Renal cortex interstitium (tissue), 11 donors: ENCODE measurements at regions not wholly inside any gene's neighbourhood (a gene's known extent, or its start where the extent isn't known, plus 50 kb on each side); places are given as distances from the start of the nearest gene placed in this dataset.
"Not testable (repeated sequence)": the region's sequence is repeated elsewhere in the genome, so short reads cannot be mapped to it uniquely, and the experiment has no call there.

ENCODE experiments used
- DNase-seq, 11 donors: peaks; one replicate each; pipeline ENCODE4 v3.0.0-alpha.2; 2013; ENCODE audit warnings: low read depth in 9 of 11, low spot score in 4 of 11; ENCODE audit errors: extremely low read depth in 1 of 11

DNA sequence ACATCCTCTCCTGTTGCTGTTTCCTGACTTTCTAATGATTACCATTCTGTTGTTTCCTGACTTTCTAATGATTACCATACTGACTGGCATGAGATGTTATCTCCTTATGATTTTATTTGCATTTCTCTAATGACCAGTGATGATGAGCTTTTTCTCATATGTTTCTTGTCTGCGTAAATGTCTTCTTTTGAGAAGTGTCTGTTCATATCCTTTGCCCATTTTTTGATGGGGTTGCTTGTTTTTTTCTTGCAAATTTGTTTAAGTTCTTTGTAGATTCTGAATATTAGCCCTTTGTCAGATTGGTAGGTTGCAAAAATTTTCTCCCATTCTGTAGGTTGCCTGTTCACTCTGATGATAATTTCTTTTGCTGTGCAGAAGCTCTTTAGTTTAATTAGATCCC lies 1216.5 kb downstream of the BRINP3 start:
- DNase-seq, result not testable (repeated sequence)

DNA sequence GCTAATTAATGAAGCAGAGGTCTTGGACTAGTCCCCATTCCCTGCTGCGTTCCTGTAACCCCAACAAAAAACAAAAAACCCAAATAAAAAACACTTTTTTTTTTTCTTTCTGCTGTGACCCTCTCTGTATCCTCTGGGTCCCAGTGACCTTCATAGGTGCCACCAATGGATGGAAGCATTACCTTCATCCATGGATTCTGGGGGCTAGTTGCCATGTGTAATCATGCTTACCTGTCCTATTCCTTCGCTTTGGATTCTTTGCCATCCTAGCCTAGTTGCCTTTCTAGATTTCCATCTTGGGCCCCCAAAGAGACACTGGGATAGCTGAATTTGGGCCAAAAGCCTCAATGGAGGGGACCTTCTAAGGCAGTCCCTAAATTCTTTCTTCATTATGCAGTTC lies 1208.7 kb downstream of the BRINP3 start:
- no peak for DNase-seq

DNA sequence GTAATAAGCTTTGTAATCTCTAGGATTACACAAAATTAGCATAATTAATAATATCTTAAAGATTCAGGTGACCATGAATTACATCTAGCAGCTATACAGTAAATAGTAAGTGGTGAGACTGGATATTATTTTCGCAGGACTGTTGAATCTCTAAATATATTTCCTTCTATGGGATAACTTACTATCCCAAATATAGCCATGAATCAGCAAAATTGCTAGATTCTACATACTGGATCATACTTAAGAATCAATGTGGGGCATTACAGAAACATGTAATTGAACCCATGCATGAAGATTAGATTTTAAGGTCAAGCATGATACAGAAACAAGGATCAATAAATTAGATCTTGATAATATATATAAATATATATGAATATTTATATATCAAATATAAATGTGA lies 1203.4 kb downstream of the BRINP3 start:
- DNase-seq, result no peak

DNA sequence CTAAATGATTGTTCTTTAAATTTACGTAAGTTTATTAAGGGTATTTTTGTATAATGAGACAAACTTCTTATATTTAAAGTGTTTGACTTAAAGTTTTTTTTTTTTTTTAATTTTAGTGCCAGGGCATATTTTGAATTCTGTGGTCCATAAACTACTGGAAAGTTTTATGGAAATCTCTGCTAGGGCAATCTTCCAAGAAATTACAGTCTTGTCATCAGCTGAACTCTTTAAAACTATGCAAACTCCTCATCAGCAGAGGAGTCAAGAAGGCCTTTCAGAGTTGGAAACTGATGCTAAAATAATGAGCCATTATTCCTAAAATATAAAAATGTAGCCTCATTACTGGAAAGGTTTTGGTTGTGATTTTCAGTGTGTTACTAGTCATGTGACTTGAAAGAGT lies 1201.9 kb downstream of the BRINP3 start:
- no peak for DNase-seq

DNA sequence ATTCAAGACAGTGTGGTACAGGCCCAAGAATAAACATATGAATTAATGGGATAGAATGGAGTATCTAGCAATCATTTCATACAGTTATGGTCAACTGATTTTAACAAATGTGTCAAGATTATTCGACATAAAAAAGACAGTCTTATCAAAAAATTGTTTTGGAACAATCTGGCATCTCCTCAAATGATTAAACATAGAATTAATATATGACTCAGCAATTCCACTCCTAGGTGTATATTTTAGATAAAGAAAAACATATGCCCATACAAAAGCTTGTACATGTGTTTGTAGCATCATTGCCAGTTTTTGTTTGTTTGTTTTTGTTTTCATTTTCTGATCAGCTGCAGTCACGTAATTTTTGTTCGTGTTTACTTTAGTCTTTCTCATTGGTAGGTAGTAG lies 1188.3 kb downstream of the BRINP3 start:
- DNase-seq, result no peak

DNA sequence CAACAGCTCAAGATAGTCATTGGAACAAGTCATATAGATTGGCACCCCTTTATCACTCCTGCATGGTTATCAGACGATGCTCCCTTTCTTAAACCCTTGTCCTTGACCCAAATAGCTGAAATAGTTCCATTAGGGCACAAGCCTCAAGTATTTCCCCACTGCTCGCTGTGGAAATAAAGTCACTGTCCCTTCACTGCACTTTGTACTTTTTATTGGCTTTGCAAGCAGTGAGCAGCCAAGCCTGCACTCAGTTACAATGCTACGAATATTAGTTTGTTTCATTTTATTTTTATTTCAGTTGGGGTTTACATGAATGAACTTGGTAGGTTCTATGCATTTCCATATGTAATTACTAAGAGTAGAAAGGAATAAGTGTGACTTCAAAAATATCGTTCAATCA lies 1176.4 kb downstream of the BRINP3 start:
- DNase-seq, result no peak

DNA sequence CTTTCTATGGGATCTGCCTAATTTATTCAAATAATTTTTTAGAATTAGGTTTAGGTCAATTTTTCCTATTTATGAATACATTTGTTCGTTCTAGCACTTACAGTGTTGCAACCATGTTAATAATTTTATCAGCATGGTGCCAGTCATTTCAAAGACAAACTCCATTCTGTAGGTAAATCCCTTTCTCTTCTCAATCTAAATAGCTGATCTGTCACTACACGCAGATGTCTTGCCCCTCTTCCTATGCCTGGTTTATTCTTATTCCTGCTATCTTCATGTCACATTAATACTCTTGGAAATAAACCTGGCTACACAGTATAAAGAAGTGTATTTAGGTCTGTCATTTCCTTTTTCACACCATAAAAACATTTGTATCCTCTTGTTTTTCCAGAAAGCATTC lies 1172.4 kb downstream of the BRINP3 start:
- no peak for DNase-seq

DNA sequence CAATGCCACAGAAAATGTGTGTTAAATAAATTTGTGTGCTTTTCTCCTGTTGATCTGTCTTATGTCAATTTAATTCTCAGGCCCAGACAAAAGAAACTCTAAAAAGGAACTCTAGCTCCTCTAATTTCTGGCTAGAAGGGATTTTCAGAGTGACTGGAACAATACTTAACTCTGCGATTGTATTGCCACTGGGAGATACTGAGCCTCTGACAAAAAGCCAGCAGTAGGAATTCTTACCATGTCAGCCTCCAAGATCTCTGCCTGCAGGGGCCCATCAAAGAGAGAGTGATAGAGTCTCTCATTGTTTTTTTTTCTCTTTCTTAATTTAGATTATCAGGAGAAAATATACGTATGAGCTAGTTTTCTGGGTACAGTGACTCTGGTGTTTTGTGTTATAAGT lies 1165.7 kb downstream of the BRINP3 start:
- no peak for DNase-seq

DNA sequence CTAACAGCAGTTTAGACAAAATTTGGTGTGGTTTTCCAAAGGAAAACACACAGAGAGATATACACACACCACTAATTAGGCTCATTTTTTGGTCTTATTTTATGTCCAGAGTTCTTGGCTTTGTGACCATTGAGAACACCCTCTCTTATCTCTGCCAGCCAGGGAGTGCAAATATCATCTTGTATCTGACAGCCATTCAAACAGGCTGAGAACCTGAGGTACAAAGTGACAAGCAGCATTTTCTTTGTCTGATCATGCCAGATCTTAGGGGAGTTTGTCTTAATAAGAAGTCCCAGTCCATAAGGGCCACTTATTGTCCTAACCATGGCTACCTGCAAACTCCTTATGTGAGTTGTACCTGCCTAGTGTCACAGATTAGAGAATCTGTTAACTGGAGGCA lies 1165.2 kb downstream of the BRINP3 start:
- no peak for DNase-seq

DNA sequence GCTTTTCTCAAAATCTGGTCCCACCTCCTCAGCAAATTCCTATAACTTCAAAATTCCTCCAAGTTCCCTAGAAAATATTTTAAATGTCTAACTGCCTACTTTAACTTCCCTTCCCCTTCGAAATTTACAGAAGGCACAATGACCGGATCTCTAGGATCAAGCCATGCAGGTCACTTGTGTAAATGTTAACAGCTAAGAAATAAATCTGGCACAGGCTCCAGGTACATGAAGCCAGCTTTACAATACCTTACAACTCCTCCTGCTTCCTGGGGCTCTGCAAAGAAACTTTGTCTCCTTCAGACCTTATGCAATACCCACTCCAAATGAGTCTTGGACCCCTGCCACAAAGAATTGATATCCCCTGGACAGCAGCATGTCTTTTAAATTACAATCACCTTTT lies 1164.2 kb downstream of the BRINP3 start:
- peak in 1 of 11 donors; percentile 1 for DNase-seq

DNA sequence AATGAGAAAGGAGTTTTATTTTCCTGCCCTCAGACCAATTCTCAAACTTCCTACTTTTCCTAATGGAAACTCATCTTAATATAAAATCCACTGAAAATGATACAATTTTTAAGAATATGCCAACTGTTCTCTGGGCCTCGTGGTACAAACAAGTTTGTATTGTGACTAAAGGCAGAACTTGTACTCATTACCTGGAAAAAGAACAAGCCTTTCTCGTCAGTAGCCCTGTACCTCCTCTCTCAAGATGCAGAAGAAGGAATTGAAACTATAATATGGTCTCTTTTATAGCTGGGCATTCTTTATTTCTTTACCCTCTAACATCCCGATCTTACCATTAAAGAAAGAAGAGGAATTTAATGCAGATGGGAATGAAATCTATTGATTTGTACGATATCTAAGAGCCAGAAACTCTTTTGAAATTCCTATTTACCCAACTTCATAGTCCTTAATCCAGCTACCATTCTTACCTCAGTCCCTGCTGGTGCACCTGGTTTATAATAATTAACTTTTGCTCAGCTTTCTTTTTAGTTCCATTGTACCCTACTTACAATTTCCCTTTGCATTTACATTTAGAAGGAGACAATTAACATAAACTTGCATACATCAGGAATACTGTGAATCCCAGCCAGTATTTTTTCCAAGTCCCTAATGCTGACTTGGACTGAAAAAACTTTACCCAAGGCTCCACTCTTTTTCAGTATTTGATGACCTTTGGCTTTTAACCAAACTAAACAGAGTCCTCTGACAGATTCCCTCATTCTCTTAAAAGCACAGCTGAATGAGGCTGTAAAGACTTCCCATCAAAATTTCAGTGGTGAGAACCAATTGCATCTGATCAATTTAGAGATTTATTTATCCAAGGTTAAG lies 1162.4 kb downstream of the BRINP3 start:
- DNase-seq, result no peak

DNA sequence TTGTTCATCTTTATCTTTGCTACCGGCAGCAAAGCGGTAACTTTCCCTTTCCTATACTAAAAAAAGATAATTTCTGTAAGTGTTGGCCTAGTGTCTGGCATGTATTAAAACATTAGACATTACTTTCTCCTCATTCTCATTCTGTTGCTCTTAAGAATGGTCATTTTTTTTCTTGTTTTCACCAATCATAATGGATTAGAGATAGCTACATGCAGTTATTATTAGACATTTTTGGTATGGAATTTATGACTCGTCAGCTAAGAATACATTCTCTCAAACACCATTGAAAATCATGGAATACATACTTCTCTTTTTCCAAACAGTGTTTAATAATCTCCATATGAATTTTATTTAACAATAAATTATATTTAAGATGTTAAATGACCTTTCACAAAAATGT lies 1154.6 kb downstream of the BRINP3 start:
- no peak for DNase-seq

DNA sequence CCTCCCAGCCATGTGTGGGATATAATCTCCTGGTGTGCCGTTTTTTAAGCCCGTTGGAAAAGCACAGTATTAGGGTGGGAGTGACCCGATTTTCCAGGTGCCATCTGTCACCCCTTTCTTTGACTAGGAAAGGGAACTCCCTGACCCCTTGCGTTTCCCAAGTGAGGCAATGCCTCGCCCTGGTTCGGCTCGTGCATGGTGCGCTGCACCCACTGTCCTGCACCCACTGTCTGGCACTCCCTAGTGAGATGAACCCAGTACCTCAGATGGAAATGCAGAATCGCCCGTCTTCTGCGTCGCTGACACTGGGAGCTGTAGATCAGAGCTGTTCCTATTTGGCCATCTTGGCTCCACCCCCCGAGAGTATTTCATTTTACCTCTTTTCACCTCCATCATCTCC lies 1146.6 kb downstream of the BRINP3 start:
- not testable (repeated sequence) for DNase-seq

DNA sequence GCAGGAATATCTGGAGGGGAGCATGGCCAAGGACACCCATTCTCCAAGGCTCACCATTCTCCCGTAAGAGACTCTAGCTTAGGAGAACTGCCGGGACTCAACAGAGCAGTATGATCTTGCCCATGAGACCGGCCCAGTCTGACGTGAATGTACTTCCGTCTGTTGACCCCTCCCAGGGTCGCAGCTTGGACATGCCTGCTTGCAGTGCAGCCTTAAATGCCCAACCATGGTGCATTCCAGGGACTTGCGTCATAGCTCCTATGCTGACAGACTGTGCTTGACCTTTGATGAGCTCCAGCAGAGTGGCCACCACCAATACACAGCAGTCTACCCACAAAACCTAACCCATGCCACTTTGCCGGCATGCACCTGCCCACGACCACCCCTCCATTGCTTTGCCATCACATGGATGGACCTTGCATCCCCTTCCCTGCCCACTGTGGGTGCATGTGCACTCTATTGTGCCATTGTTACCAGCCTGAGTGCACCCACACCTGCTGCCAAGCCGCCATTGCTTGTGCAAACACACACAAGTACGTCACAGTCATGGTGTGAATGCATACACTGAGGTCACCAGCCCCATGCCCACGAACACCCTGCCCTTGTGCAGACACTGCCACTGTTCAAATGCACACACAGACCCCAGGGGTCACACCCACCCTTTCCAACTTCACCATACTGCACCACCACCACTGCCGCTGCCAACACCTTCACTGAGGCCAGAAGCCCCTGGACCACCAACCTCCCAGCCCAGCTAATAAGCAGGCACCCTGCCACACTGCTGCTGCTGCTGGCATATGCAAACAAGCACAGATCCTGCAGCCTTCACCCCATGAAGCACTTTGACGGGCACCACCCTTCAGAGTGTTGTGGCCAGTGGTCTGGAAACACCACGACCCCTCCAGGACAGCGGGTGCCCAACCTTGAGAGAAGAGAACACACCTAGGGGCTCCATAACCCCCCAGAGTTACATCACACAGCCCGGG lies 1141.3 kb downstream of the BRINP3 start:
- DNase-seq, result no peak

DNA sequence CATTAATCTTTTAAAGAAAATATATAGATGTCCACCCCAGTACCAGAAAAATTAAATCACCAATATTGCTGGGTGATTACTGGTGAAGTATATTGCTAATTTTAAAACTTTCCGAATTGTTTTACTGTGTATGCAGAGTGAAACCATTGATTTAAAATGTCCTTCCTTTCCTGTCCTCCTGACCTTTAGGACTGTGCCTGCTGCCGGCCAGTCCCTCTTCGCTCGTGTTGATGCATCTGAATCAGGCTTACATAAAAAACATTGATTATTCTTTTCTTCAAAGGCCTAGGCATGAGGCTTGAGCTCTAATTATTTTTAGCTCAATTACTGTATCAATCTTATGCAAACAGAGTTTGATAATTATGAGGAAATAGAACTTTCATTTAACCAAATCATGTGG lies 1128.1 kb downstream of the BRINP3 start:
- no peak for DNase-seq

DNA sequence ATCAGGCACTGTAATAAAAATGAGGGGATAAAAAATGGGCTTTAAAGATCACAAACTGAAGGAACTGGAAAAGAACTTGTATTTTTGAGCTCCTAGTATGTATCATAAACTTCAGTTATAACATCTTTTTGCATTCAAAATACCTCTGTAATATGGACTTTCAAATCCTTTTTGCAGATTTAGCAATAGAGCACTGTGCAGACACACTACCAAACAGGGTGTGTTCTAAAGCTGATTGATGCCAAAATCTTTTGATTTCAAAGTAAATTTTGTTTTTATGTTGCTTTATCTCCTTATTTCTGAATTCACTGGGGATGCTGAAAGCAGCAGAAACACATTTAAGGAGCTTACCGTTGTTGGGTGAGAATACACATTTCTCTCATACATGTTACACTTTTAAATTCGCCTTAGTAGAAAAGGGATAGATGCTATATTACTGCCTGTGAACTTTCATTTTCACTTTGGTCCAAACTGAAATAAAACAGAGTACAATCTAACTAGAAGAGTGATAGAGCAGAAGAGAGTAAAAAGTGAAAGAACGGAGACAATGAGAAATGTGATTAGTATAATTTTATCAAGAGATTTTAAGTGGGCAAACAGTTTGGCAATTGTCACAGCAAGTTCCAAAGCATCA lies 1126.6 kb downstream of the BRINP3 start:
- DNase-seq, result no peak

DNA sequence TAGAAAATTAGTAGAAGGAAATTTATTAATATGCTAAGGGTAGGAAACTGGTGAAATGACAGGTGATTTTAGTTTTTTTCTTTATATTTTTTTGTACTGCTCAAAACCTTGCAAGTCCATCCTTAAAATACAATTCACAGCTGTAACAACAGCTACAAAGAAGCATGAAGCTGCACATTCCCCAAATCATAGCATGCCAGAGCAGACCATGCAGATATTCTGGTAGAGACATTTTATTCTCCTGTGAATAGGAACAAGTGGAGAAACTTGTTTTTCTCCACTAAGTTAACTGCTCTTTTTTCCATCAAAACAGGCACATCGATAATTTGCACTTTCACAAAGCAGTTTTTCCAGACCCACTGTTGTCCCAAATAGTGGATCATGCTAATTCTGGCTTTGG lies 1125.7 kb downstream of the BRINP3 start:
- no peak for DNase-seq

DNA sequence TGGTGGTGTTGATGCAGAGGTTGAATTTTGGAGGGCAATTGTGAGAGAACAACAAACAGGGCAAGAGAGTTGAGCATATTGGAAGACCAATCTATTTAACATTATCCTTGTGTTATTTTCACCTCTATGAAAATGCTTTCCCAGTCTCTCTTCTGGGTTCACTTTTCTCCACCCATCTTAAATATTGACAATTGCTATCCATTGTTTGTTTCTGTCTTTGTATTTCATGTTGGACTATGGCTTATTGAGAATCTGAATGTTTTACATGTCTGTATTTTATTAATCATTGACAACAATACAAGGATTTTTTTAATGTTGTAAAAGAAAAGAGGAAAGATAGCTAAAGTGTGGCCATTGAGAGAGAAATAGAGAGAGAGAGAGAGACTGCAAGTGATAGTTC lies 1121.5 kb downstream of the BRINP3 start:
- DNase-seq, result no peak

DNA sequence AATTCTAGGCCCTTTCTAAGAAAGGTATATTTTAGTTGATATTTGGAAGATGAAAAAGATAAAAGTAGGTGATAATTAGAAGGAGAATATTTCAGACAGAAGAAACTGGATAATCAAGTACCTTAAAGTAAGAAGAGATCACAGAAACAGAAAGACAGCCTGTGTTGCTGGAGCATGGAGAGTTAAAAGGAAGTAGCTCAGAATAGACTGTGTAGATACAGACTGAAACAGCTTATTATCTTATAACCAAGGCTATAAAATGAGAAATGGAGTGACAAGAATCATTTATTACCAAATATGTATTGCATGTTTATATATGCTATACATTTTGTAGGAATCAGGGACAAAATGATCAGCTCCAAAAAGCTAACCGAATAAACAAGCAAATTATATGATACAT lies 1120.3 kb downstream of the BRINP3 start:
- no peak for DNase-seq

DNA sequence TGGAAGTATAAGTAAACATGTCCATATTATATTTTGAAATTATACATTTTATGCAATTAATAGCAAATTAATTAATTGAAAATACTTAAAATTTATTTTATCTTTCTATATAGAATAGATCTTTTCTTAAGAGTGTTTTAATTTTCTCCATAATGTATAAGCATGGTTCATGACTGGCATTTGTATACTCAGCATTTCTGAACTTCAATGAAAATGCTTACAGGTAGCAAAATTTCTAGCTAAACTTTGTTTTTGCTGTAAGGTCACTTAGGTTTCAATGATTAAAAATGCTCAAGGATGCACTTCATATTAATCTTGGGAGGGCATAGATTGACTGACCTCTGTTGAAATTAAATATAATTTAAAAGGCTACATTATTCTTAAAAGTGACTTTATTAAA lies 1108.1 kb downstream of the BRINP3 start:
- DNase-seq, result no peak
